Suppressor macrophage treated with lipopolysaccharide for 4 hours (primary cell): ENCODE measurements at regions not wholly inside any gene's neighbourhood (a gene's known extent, or its start where the extent isn't known, plus 50 kb on each side); places are given as distances from the start of the nearest gene placed in this dataset.

Experiments used
- DNase-seq: peaks from one replicate; pipeline ENCODE4 v3.0.0-alpha.2; 2020

DNA sequence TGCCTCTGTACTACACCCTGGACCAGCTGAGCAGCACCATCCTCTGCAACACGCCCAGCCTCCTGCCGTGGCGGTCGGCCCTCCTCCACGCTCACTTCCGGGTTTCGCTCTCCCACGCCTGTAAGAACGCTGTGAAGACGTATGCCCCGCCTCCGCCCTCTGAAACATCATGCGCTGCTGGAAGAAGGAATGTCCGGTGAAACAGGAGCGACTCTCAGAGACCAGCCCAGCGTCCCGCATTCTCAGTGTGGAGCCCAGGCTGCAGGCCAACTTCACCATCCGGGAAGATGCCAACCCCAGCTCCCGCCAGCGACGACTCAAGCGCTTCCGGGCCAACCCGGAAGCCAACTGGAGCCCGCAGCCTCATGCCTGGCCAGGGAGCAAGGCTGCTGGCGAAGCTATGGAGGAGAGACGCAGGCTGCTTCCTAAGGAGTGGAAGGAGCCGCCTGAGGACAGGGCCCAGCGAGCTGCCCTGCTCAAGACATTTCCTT, 186.1 kb upstream of the SLITRK2 start:
- DNase-seq = no peak

DNA sequence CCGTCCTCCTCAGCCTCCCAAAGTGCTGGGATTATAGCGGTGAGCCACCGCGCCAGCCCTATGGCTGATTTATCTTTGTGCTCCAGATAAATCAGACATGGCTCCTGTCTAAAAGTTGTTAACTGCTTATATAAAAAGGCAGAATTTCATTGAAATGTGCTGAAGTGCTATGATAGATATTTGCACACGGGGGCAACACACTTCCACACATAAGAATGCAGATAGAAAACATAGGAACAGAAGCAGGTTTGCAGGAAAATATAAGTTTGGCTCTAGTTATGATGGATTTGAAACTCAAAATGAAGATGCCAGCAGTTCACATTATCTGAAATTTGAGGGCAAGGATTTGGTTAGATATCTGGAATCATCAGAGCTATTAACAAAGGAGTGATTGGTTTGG, 163.1 kb upstream of the SLITRK2 start:
- DNase-seq = no peak

DNA sequence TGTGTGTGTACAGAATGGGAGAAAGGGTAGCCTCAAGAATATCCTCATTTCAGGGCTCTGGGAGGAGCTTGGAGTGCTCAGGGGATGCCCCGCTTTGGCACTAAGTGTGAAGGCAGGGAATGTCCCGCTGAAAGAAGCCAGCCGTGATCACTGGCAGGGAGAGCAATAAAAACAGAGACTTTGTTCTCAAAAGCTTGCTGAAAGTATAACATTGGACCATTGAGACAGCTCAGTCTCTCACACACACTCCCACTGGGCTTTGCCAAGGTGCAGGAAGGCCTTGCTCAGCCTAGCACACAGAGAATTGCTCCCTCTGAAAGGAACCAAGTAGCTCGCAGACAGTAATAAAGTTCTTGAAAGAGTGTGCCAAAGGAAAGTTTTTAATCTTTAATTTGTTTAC, 143.8 kb upstream of the SLITRK2 start:
- DNase-seq = no peak

DNA sequence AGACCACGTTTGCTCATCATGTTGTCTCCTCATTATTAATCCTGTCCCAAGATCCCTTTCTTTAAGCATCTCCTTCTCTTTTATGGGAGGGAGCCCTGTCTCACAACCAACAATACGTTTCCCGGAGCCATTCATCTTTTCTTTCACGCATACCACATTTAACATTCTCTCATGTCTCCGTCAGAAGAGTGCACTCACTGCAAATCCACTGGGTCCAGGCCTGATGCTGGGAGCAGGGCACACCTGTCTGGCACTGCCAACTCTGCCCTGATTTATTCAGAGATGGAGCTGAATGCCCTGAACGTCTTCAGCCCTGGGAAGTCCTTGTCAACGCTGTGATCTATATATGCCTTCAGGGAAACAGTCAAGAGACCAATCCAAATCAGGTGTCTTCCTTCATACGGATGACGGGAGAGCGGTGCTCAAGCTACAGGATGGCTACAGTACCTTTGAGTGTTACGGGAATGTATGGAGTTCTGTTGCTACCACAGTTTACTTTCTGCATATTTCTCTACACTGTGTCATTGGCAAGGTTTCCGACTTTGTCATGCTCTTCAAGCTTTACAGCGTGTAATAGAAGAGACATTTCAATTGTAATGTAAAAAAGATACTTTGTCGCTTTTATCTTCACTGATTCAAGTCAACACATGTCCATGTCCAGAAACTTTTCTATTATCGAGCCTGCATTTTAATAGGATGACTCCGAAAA, 140.4 kb upstream of the SLITRK2 start:
- DNase-seq = no peak

DNA sequence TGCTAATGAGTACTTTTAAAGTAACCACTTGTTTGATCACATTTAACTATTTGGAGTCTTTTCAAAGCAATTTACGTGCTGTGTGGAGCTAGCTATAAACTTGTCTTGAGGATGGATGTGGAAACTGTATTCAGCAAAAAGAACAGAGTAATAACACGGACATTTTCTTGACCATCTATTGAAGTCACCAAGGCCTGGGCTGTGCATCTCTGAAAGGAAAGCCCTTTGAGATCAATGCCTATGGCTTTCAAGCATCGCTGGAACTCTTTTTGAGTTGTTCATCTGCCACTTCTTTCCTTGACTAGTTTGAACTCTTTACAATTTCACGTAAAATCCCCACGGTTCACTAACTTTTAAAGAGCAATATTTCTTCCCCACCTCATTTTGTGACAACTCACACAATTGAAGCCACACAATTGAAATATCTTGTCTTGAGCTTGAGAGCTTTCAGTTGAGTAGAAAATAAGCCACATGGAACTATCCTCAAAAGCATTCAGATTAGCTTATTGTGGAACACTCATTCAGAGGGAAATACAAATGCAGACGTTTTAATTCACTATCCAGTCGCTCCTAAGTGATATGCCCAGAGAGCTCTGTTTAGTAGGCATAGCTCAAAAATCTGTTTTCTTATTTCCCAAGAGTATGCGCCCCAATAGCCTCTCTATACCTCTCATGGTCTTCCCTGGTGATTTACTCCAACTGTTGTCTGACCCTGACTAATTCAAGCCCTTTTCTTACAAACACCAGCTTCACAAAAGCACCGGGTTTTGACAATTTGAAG, 134.9 kb upstream of the SLITRK2 start:
- no peak for DNase-seq

DNA sequence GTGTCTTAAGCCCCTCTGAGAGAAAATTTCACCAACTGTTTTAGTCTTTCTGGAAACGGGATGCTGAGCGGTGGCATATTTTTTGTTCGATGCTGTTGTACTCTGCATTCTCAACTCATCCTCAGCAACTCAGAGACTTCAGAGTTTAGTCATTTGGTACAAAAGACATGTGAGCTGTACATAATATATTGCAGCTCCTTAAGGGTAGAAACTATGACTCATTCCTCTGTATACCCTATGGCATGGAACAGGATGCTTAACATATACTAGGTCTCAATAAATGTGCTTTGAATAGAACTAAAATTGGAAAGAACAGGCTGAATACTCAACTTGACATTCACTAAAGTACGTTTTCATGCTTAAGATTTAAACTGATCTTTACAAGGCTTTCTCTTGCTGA, 130.5 kb upstream of the SLITRK2 start:
- no peak for DNase-seq

DNA sequence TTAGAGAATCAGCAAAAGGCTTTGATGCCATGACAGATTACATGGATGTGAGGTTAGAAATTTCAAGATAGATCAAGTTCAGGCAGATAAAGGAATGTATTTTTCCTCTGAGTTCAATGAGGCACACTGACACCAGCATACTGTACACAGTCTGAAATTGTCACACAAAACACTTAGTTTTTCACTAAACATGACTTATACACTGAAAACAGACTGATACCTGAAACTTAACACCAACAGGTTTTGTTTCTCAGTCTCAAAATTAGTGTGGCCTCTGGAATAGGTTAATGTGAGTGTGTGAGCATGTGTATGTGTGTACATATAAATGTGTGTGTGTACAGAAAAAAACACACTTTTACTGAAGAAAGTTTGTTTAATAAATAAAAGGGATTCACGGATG, 129.9 kb upstream of the SLITRK2 start:
- DNase-seq = no peak

DNA sequence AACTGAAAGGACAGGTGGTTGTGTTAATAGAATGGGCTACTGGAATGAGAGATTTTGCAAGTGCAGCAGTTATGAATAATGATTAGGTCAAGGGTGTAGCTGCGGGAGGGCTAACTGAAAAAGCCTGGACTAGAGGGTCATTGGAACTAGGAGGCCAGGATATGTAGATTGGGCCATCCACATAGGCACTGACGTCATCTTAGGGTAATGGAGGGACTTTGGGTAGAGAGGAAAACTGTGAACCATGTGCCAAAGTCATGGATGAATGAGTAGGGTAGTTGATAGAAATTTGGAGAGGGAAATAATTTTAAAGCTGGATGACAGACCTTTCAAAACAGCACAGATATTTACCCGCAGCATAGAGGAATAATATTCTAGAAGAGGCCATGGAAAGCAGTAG, 123.6 kb upstream of the SLITRK2 start:
- DNase-seq = no peak

DNA sequence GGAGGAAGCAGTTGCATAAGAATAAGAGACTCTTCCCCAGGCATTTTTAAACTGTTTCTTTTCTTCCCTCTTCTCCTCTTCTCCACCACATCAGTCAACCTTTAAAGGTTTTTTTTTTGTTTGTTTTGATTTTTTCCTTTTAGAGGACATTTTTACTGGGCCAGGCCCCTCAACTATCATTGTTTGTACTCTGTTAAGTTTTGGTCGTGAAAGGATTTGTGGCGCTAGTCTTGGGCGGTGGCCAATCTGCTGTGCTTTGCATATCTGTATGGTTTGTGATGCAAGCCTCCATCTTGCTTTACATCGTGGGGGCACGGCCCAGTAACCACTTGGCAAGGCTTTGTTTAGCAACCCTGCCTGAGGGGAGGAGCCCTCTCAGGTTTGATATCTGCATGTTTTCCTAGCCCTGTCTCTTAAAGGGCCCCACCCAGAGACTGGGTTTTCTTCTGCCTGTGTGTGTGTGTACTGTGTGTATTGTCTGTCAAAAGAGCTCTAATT, 101.9 kb upstream of the SLITRK2 start:
- DNase-seq = no peak

DNA sequence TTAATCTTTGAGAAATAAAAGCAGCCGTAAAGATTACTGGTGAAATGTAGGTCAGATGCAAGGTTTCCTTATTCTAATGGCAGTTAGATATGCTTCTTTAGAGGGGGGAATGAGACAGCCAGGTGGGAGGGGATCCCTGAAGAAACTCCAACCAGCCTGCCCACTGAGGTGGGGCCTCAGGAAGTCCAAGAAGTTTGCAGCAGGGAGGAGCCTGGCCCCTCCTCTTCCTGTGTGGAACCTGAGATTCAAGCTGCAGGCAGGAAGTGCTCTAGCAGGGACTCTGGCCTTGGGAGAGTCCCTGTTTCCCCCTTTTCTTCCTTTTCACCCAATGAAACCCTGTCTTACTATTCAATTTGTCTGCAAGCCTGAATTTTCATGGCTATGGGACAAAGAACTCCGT, 101.4 kb upstream of the SLITRK2 start:
- no peak for DNase-seq

DNA sequence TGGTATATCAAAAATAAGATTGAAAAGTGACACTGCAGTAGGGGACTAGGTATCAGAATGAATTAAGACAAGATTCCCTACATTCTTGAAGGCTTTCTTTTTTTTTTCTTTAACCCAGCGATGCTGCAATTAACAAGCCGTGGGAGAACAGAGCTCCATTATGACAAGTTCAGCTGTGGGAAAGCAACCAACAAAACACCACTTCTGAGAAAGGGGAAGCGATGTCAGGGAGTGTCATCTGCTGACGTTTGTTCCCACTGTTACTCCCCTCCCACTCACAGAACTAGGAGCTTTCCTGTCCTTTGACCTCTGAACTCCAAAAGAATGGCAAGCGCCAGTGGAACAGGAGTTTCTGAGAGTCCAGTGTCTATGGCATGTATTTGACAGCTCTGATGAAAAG, 90.2 kb upstream of the SLITRK2 start:
- DNase-seq = no peak

DNA sequence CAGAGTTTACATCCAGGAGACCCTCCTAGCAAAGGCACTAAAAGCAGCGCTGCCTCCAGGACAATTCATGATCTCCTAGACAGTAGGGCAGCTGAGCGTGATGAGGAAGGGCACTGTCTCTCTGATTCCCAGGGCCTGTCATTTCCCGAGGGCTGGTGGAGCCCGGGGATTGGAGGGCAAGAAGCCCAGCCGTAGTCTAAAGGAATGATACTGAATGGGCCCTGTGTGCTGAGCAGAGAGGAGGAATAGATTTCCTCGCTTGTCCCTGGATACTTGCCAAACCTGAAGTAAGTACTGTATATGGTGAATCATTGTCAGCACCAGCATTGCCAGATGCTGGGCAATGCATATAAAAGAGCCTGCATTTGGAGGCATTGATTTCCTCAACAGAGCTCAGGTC, 88.0 kb upstream of the SLITRK2 start:
- no peak for DNase-seq

DNA sequence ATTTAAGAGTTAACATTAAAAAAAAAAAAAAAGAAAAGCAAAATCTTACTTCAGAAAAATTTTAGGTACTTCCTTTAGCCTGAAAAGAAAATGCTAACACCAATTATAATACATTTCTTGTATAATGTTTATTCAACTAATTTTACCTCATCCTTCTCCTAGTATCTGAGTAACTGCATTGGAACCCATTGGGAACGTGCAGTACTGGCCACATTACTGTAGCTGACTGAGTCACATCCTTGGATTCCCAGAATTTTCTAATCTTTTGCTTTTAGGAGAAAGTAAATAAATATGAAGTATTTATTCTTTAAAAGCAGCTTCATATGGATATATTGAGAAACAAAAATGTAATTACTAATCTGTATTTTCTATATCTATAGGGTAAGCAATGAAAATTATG, 82.6 kb upstream of the SLITRK2 start:
- no peak for DNase-seq

DNA sequence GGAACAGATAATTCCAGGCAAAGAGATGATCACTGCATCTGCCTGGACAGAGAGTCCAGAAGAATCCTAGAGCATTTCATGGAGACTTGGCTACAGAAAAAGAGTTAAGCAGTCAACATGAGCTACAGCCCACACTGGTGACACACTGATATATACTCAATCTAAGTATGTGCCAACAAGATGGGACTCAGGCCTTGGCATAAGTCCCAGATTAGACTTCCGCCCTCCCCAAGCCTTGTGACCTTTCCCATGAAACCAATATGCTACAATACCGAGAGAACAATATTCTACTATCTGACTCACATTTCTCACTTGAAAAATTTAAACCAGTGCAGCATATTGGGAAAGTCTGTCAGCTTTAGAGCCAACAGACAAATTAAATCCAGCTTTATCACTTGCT, 65.7 kb upstream of the SLITRK2 start:
- no peak for DNase-seq
